IMR-90 (cell line): ENCODE measurements at regions not wholly inside any gene's neighbourhood (a gene's known extent, or its start where the extent isn't known, plus 50 kb on each side); places are given as distances from the start of the nearest gene placed in this dataset.

Experiments used
- ATAC-seq: fragments of 200-7000 bp; cut with Tn5 transposase; 2 replicates; pipeline ENCODE4 v1.9.1; 2020; ENCODE audit warnings: low read depth, mild to moderate bottlenecking, moderate library complexity
- BruUV-seq: library from RNA; stranded (reverse); fragments of 400-500 nt; replicated peaks from 2 replicates; lab custom pipeline; 2021; lab: Mats Ljungman, UMichigan
- CTCF ChIA-PET: fragments of 300-600 bp; formaldehyde crosslinking; extraction: SDS; loops from one replicate; lab custom pipeline; 2021; ENCODE audit warnings: antibody characterized with exemption; lab: Yijun Ruan, JAX
- POLR2A ChIA-PET: fragments of 300-600 bp; sonication (Branson Sonifier 250); formaldehyde crosslinking; loops from one replicate; lab custom pipeline; 2022; ENCODE audit warnings: antibody characterized with exemption; ENCODE audit not compliant: unreplicated experiment; lab: Charles Lee
- DNase-seq: peaks from one replicate; pipeline ENCODE4 v3.0.0; 2013
- H2AFZ ChIP-seq: replicated peaks from 2 replicates; pipeline ENCODE3; 2013; ENCODE audit warnings: low read length, mild to moderate bottlenecking; ENCODE audit not compliant: poor library complexity
- H2AK5ac ChIP-seq: 2 replicates; pipeline ENCODE4 v1.6.1; 2013; ENCODE audit warnings: low read depth, low read length, inconsistent platforms
- H2AK9ac ChIP-seq: replicated peaks from 2 replicates; pipeline ENCODE3; 2013; ENCODE audit warnings: mild to moderate bottlenecking, low read depth, low read length, moderate library complexity; ENCODE audit not compliant: poor library complexity
- H2BK120ac ChIP-seq: 2 replicates; pipeline ENCODE4 v1.6.1; 2013; ENCODE audit warnings: low read depth, low read length, inconsistent platforms
- H2BK15ac ChIP-seq: 3 replicates; pipeline ENCODE4 v1.6.1; 2013; ENCODE audit warnings: low read depth, low read length, inconsistent platforms
- H2BK20ac ChIP-seq: 2 replicates; pipeline ENCODE4 v1.6.1; 2013; ENCODE audit warnings: low read depth, mild to moderate bottlenecking, inconsistent platforms, low read length, moderate library complexity
- H2BK5ac ChIP-seq: 2 replicates; pipeline ENCODE4 v1.6.1; 2013; ENCODE audit warnings: mild to moderate bottlenecking, low read depth, low read length, inconsistent platforms; ENCODE audit not compliant: poor library complexity, severe bottlenecking
- H3K14ac ChIP-seq: replicated peaks from 2 replicates; pipeline ENCODE4 v1.6.1; 2013; ENCODE audit warnings: low read depth, low read length, inconsistent platforms
- H3K18ac ChIP-seq: 2 replicates; pipeline ENCODE4 v1.6.1; 2013; ENCODE audit warnings: low read depth, low read length, control low read depth
- H3K23ac ChIP-seq: 2 replicates; pipeline ENCODE4 v1.6.1; 2013; ENCODE audit warnings: low read depth, low read length, inconsistent platforms
- H3K27ac ChIP-seq: 2 replicates; pipeline ENCODE4 v1.5.1; 2013; ENCODE audit warnings: mild to moderate bottlenecking, control low read depth, low read length; ENCODE audit not compliant: insufficient read depth
- H3K27me3 ChIP-seq: 2 replicates; pipeline ENCODE4 v1.6.1; 2013; ENCODE audit warnings: low read length; ENCODE audit not compliant: control insufficient read depth, insufficient read depth
- H3K36me3 ChIP-seq: 2 replicates; pipeline ENCODE4 v1.6.1; 2013; ENCODE audit warnings: low read length, mixed read lengths; ENCODE audit not compliant: control insufficient read depth, insufficient read depth
- H3K4ac ChIP-seq: 2 replicates; pipeline ENCODE4 v1.6.1; 2013; ENCODE audit warnings: low read depth, low read length, inconsistent platforms
- H3K4me1 ChIP-seq: 2 replicates; pipeline ENCODE4 v1.6.1; 2013; ENCODE audit warnings: low read length, mixed read lengths; ENCODE audit not compliant: control insufficient read depth, insufficient read depth
- H3K4me2 ChIP-seq: 2 replicates; pipeline ENCODE4 v1.6.1; 2013; ENCODE audit warnings: low read depth, mild to moderate bottlenecking, control low read depth, low read length, moderate library complexity
- H3K4me3 ChIP-seq: 2 replicates; pipeline ENCODE4 v1.5.1; 2013; ENCODE audit warnings: low read depth, mild to moderate bottlenecking, control low read depth, low read length, moderate library complexity; ENCODE audit not compliant: insufficient read depth
- H3K56ac ChIP-seq: 2 replicates; pipeline ENCODE4 v1.6.1; 2013; ENCODE audit warnings: low read length, inconsistent platforms; ENCODE audit not compliant: insufficient read depth; ENCODE audit errors: extremely low read depth
- H3K79me1 ChIP-seq, 2 experiments: 2 replicates each; pipeline ENCODE4 v1.6.1; 2013; ENCODE audit warnings: low read length in 2 of 2, inconsistent platforms in 1 of 2, low read depth in 1 of 2
- H3K9ac ChIP-seq: 2 replicates; pipeline ENCODE4 v1.6.1; 2013; ENCODE audit warnings: low read depth, low read length, control low read depth
- H3K9me1 ChIP-seq: 2 replicates; pipeline ENCODE4 v1.6.1; 2013; ENCODE audit warnings: low read length, inconsistent platforms; ENCODE audit not compliant: insufficient read depth
- H3K9me3 ChIP-seq: 2 replicates; pipeline ENCODE4 v1.6.1; 2013; ENCODE audit warnings: low read length; ENCODE audit not compliant: control insufficient read depth, insufficient read depth
- H4K20me1 ChIP-seq: 2 replicates; pipeline ENCODE4 v1.6.1; 2013; ENCODE audit warnings: low read length, inconsistent platforms; ENCODE audit not compliant: insufficient read depth
- H4K5ac ChIP-seq: 2 replicates; pipeline ENCODE4 v1.6.1; 2013; ENCODE audit warnings: mild to moderate bottlenecking, low read depth, low read length, control low read depth
- H4K8ac ChIP-seq, 2 experiments: 2 replicates each; pipeline ENCODE4 v1.6.1; 2013; ENCODE audit warnings: low read depth in 2 of 2, low read length in 2 of 2, control low read depth in 1 of 2, inconsistent platforms in 1 of 2
- H4K91ac ChIP-seq: 2 replicates; pipeline ENCODE4 v1.6.1; 2013; ENCODE audit warnings: low read depth, low read length, inconsistent platforms; ENCODE audit not compliant: insufficient read depth
- CHD1 ChIP-seq: IDR thresholded peaks from 2 replicates; pipeline ENCODE4 v1.6.1; 2012; ENCODE audit warnings: low read depth, low read length, improper control_type of control experiment
- FOS ChIP-seq: fragments of 150-350 bp; IDR thresholded peaks from 2 replicates; pipeline ENCODE4 v1.6.1; 2016; ENCODE audit warnings: low read depth, low read length
- MAFK ChIP-seq: IDR thresholded peaks from 2 replicates; pipeline ENCODE4 v1.6.1; 2012; ENCODE audit warnings: low read depth, low read length, improper control_type of control experiment
- MXI1 ChIP-seq: IDR thresholded peaks from 2 replicates; pipeline ENCODE4 v1.6.1; 2012; ENCODE audit warnings: low read depth, mild to moderate bottlenecking, low read length, moderate library complexity, borderline replicate concordance
- NFE2L2 ChIP-seq: fragments of 150-350 bp; IDR thresholded peaks from 2 replicates; pipeline ENCODE4 v1.6.1; 2016; ENCODE audit warnings: low read depth, mild to moderate bottlenecking, low read length
- POLR2A ChIP-seq: IDR thresholded peaks from 2 replicates; pipeline ENCODE4 v1.6.1; 2012; ENCODE audit warnings: mild to moderate bottlenecking, low read depth, low read length
- RAD21 ChIP-seq: IDR thresholded peaks from 2 replicates; pipeline ENCODE4 v1.6.1; 2012; ENCODE audit warnings: low read length, improper control_type of control experiment
- RCOR1 ChIP-seq: IDR thresholded peaks from 2 replicates; pipeline ENCODE4 v1.6.1; 2012; ENCODE audit warnings: mild to moderate bottlenecking, low read length, improper control_type of control experiment; ENCODE audit not compliant: insufficient replicate concordance
- RFX5 ChIP-seq: IDR thresholded peaks from 2 replicates; pipeline ENCODE4 v1.8.0; 2012; ENCODE audit warnings: low read depth, mild to moderate bottlenecking, low read length, moderate library complexity
- SMC3 ChIP-seq: fragments of 150-350 bp; IDR thresholded peaks from 2 replicates; pipeline ENCODE4 v1.6.1; 2016; ENCODE audit warnings: low read depth, mild to moderate bottlenecking, antibody characterized with exemption, low read length, moderate library complexity
- WGBS, 2 experiments: methylation state at CpG; one replicate each; pipeline versions ENCODE4 v1.1.5 to v1.1.7; 2013; ENCODE audit warnings: missing lambda C conversion rate in 2 of 2; ENCODE audit not compliant: insufficient read length in 1 of 2; ENCODE audit errors: extremely low coverage in 2 of 2; 5-methylcytosine and 5-hydroxymethylcytosine counted together
- dilution Hi-C: fragments of 300-500 bp; cut with HindIII; formaldehyde crosslinking; loops from one replicate; pipeline ENCODE4 v1.14.3; 2018; ENCODE audit warnings: low sequenced_read_pairs; ENCODE audit not compliant: unreplicated experiment
- in situ Hi-C: fragments of 300-500 bp; cut with MboI; formaldehyde crosslinking; loops from 3 replicates; pipeline ENCODE4 v1.14.3; 2019; ENCODE audit warnings: low sequenced_read_pairs, inconsistent platforms, mixed read lengths
- intact Hi-C: fragments of 100-400 bp; cut with micrococcal nuclease; formaldehyde crosslinking; loops from 2 replicates; pipeline ENCODE4 v1.10.0; 2022
- TF ChIP-seq, protein P1 (sequence below): fragments of 150-350 bp; IDR thresholded peaks from 2 replicates; pipeline ENCODE4 v1.6.1; 2016; ENCODE audit warnings: low read depth, mild to moderate bottlenecking, low read length, moderate library complexity, borderline replicate concordance
- TF ChIP-seq, protein P2 (sequence below): fragments of 150-350 bp; IDR thresholded peaks from 2 replicates; pipeline ENCODE4 v1.6.1; 2017; ENCODE audit warnings: mild to moderate bottlenecking, antibody characterized with exemption, low read length, low read depth

DNA sequence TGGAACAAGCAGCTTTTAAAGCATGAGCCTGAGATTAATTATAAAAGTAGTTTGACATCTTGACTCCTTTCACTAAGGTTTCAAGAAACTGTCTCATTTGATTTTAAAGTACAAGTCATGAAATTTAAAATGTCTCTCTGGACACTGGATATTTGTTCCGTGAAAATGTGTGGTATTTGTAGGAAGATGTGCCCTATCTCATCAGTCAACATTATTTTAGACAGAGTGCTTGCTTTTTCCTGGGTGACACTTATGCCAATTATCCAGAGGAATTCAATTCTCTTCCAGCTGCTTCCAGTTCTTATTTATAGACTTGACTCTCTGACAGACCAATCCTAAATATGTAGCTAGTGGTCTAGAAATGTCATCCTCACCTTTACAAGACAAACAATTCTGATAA is 300.4 kb downstream of the PLA2G4A start:
- Histone ChIP-seq H2AK5ac (no peak overlapping the region), H3K9me1 (no peaks in the 10 kb centered on the region), H2BK15ac (no peak overlapping the region), H3K14ac (no peak overlapping the region), H4K5ac (no peak overlapping the region), H3K4me3 (no peak overlapping the region), H2BK20ac (no peak overlapping the region), H3K23ac (no peak overlapping the region), H3K4me2 (no peak overlapping the region), H4K8ac (no peak overlapping the region), H3K4me1 (no peaks in the 10 kb centered on the region), H2AK9ac (no peak overlapping the region), H2BK5ac (no peak overlapping the region), H3K4ac (no peak overlapping the region), H3K9me3 (peaks cover 3% of the 10 kb centered on the region; the same call in 1 of the 2 replicates), H3K79me1 (no peaks in the 10 kb centered on the region), H3K27me3 (no peaks in the 10 kb centered on the region), H2AFZ (no peak overlapping the region), H3K56ac (no peak overlapping the region), H3K36me3 (no peaks in the 10 kb centered on the region), H4K20me1 (no peaks in the 10 kb centered on the region), H4K91ac (no peak overlapping the region), H3K9ac (no peak overlapping the region), H3K27ac (no peak overlapping the region), H2BK120ac (no peak overlapping the region), H3K18ac (no peak overlapping the region)
- in situ Hi-C loops (no loop called here), intact Hi-C loops (no loop called here), dilution Hi-C loops (no loop called here)
- no CpG with 5 or more reads among the region's 1 CpG for WGBS, 2 experiments
- POLR2A ChIA-PET: no interaction called here
- BruUV-seq: no TSS peak
- ATAC-seq: no peak
- TF ChIP-seq RAD21 (no peak), RFX5 (no peak), FOS (no peak), RCOR1 (no peak), NFE2L2 (no peak), SMC3 (no peak), MXI1 (no peak), CHD1 (no peak), MAFK (no peak), POLR2A (no peak)
- TF ChIP-seq, protein P1, sequence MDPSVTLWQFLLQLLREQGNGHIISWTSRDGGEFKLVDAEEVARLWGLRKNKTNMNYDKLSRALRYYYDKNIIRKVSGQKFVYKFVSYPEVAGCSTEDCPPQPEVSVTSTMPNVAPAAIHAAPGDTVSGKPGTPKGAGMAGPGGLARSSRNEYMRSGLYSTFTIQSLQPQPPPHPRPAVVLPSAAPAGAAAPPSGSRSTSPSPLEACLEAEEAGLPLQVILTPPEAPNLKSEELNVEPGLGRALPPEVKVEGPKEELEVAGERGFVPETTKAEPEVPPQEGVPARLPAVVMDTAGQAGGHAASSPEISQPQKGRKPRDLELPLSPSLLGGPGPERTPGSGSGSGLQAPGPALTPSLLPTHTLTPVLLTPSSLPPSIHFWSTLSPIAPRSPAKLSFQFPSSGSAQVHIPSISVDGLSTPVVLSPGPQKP: no peak
- TF ChIP-seq, protein P2, sequence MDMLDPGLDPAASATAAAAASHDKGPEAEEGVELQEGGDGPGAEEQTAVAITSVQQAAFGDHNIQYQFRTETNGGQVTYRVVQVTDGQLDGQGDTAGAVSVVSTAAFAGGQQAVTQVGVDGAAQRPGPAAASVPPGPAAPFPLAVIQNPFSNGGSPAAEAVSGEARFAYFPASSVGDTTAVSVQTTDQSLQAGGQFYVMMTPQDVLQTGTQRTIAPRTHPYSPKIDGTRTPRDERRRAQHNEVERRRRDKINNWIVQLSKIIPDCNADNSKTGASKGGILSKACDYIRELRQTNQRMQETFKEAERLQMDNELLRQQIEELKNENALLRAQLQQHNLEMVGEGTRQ: no peak
- CTCF ChIA-PET: no interaction called here
- DNase-seq: no peak
